PFSK-1 (cell line): ENCODE measurements at regions not wholly inside any gene's neighbourhood (a gene's known extent, or its start where the extent isn't known, plus 50 kb on each side); places are given as distances from the start of the nearest gene placed in this dataset.

Source experiments
- FOXP2 ChIP-seq: optimal IDR thresholded peaks from 2 replicates; pipeline ENCODE3; 2011; ENCODE audit warnings: borderline replicate concordance, control low read depth, inconsistent platforms; ENCODE audit not compliant: insufficient read depth; ENCODE audit errors: extremely low read length, extremely low read depth
- POLR2AphosphoS5 ChIP-seq: IDR thresholded peaks from 2 replicates; pipeline ENCODE4 v1.6.1; 2012; ENCODE audit warnings: low read depth, mild to moderate bottlenecking, control low read depth, low read length, moderate library complexity
- REST ChIP-seq, 2 experiments: IDR thresholded peaks; 2 replicates each; pipeline versions ENCODE4 v1.6.1 to v1.8.0; 2011 to 2012; ENCODE audit warnings: low read depth in 2 of 2, low read length in 2 of 2, control low read depth in 1 of 2, inconsistent platforms in 1 of 2, mild to moderate bottlenecking in 1 of 2, moderate library complexity in 1 of 2; ENCODE audit not compliant: insufficient read depth in 1 of 2
- SIN3A ChIP-seq: IDR thresholded peaks from 2 replicates; pipeline ENCODE4 v1.6.1; 2012; ENCODE audit warnings: mild to moderate bottlenecking, low read length, moderate library complexity, borderline replicate concordance; ENCODE audit not compliant: insufficient read depth
- TAF1 ChIP-seq: IDR thresholded peaks from 2 replicates; pipeline ENCODE4 v1.6.1; 2012; ENCODE audit warnings: low read length, control low read depth, borderline replicate concordance; ENCODE audit not compliant: insufficient read depth

- no peak for TF ChIP-seq POLR2AphosphoS5
- no peak for TF ChIP-seq REST (IDR thresholded peaks at IDR 0.05; ENCODE audit: insufficient read depth in 1 of 2, low read depth in 2 of 2, low read length in 2 of 2)
- TF ChIP-seq FOXP2 = no peak
- TF ChIP-seq TAF1 = no peak
- no peak for TF ChIP-seq SIN3A
Observed at GRCh38 chr3:30252474-30252873, 353.9 kb upstream of the TGFBR2 start.

- TF ChIP-seq FOXP2 = no peak
- TF ChIP-seq TAF1 = no peak
- TF ChIP-seq REST (IDR thresholded peaks at IDR 0.05; ENCODE audit: insufficient read depth in 1 of 2, low read depth in 2 of 2, low read length in 2 of 2) = no peak
- no peak for TF ChIP-seq POLR2AphosphoS5
- no peak for TF ChIP-seq SIN3A
Observed at GRCh38 chr3:30253832-30254231, 352.6 kb upstream of the TGFBR2 start.

- TF ChIP-seq FOXP2 = no peak
- TF ChIP-seq TAF1 = no peak
- TF ChIP-seq REST (IDR thresholded peaks at IDR 0.05; ENCODE audit: insufficient read depth in 1 of 2, low read depth in 2 of 2, low read length in 2 of 2) = no peak
- no peak for TF ChIP-seq SIN3A
- no peak for TF ChIP-seq POLR2AphosphoS5
Observed at GRCh38 chr3:30256474-30256873, 349.9 kb upstream of the TGFBR2 start.

- TF ChIP-seq POLR2AphosphoS5 = no peak
- TF ChIP-seq FOXP2 = no peak
- no peak for TF ChIP-seq REST (IDR thresholded peaks at IDR 0.05; ENCODE audit: insufficient read depth in 1 of 2, low read depth in 2 of 2, low read length in 2 of 2)
- no peak for TF ChIP-seq TAF1
- TF ChIP-seq SIN3A = no peak
Observed at GRCh38 chr3:30258426-30259392, 347.7 kb upstream of the TGFBR2 start.
